Loucy (cell line): ENCODE measurements at regions not wholly inside any gene's neighbourhood (a gene's known extent, or its start where the extent isn't known, plus 50 kb on each side); places are given as distances from the start of the nearest gene placed in this dataset.

Experiments
- H2AFZ ChIP-seq: fragments of 200-600 bp; sonication (generic); 2 replicates; pipeline ENCODE4 v1.6.0; 2016; ENCODE audit warnings: antibody characterized with exemption, mild to moderate bottlenecking, low read length, moderate library complexity
- H3F3A ChIP-seq: fragments of 200-600 bp; 2 replicates; pipeline ENCODE4 v1.6.0; 2016; ENCODE audit warnings: antibody characterized with exemption, low read depth, mild to moderate bottlenecking
- H3K27me3 ChIP-seq: fragments of 200-600 bp; sonication (generic); 2 replicates; pipeline ENCODE4 v1.6.1; 2014; ENCODE audit warnings: low read length, mild to moderate bottlenecking; ENCODE audit not compliant: insufficient read depth, poor library complexity, severe bottlenecking
- H3K36me3 ChIP-seq: fragments of 200-600 bp; sonication (generic); 2 replicates; pipeline ENCODE4 v1.6.1; 2016; ENCODE audit warnings: low read length; ENCODE audit not compliant: insufficient read depth
- H3K4me1 ChIP-seq: fragments of 200-600 bp; sonication (generic); 2 replicates; pipeline ENCODE4 v1.5.1; 2014; ENCODE audit warnings: low read length, mild to moderate bottlenecking; ENCODE audit not compliant: insufficient read depth, poor library complexity, severe bottlenecking
- H3K4me2 ChIP-seq: fragments of 200-600 bp; sonication (generic); 2 replicates; pipeline ENCODE4 v1.6.0; 2014; ENCODE audit warnings: antibody characterized with exemption, low read length, low read depth, mild to moderate bottlenecking; ENCODE audit not compliant: poor library complexity, severe bottlenecking
- H3K4me3 ChIP-seq: fragments of 200-600 bp; sonication (generic); 2 replicates; pipeline ENCODE4 v1.5.1; 2014; ENCODE audit warnings: low read length, mild to moderate bottlenecking, mixed read lengths; ENCODE audit not compliant: poor library complexity, severe bottlenecking
- H3K79me2 ChIP-seq: fragments of 200-600 bp; sonication (generic); 2 replicates; pipeline ENCODE4 v1.6.1; 2014; ENCODE audit warnings: low read length; ENCODE audit not compliant: insufficient read depth
- H3K9ac ChIP-seq: fragments of 200-600 bp; sonication (generic); 2 replicates; pipeline ENCODE4 v1.6.0; 2014; ENCODE audit warnings: mild to moderate bottlenecking, low read depth, low read length, moderate library complexity; ENCODE audit not compliant: poor library complexity, severe bottlenecking
- H3K9me2 ChIP-seq: fragments of 200-600 bp; sonication (generic); replicated peaks from 2 replicates; pipeline ENCODE4 v1.6.1; 2016; ENCODE audit warnings: low read depth, low read length, mixed read lengths
- H3K9me3 ChIP-seq: fragments of 200-600 bp; sonication (generic); 2 replicates; pipeline ENCODE4 v1.6.1; 2014; ENCODE audit warnings: mild to moderate bottlenecking, antibody characterized with exemption, low read length, low read depth; ENCODE audit not compliant: insufficient read depth
- H4K20me1 ChIP-seq: fragments of 200-600 bp; sonication (generic); 2 replicates; pipeline ENCODE4 v1.6.0; 2014; ENCODE audit warnings: antibody characterized with exemption, low read length, mild to moderate bottlenecking; ENCODE audit not compliant: insufficient read depth, poor library complexity, severe bottlenecking
- CTCF ChIP-seq: fragments of 200-600 bp; sonication (generic); conservative IDR thresholded peaks from 2 replicates; pipeline ENCODE4 v1.5.1; 2014; ENCODE audit warnings: mild to moderate bottlenecking, antibody characterized with exemption, low read length
- EZH2phosphoT487 ChIP-seq: fragments of 200-600 bp; IDR thresholded peaks from 2 replicates; pipeline ENCODE4 v1.6.1; 2018; ENCODE audit warnings: antibody characterized with exemption, mild to moderate bottlenecking, moderate library complexity, borderline replicate concordance

DNA sequence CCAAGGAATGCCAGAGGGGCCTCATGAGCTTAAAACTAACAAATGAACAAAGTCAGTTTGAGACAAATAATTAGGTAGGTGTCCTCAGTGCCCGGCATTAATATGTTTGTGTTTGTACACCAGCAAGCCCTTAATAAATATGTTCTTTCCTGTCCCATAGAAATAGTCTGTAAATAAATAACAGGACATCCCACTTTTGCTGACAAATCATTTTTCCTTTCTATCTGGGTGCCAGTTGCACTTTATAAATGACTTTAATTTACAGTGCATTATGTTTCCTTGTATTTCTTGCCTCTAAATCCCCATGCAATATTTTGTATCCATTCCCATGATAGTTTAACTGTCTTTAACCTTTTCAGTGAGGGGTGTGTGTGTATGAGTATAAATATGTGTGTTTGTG, 170.3 kb downstream of the CBLN1 start:
- Histone ChIP-seq H3F3A (no peaks in the 10 kb centered on the region), H3K27me3 (no peaks in the 10 kb centered on the region), H3K9me2 (no peaks in the 10 kb centered on the region), H3K4me2 (no peak overlapping the region), H2AFZ (no peak overlapping the region), H3K4me1 (no peaks in the 10 kb centered on the region), H4K20me1 (no peaks in the 10 kb centered on the region), H3K36me3 (no peaks in the 10 kb centered on the region), H3K79me2 (no peaks in the 10 kb centered on the region), H3K9ac (no peak overlapping the region), H3K4me3 (no peak overlapping the region), H3K9me3 (no peaks in the 10 kb centered on the region)
- TF ChIP-seq CTCF (no peak), EZH2phosphoT487 (no peak)

DNA sequence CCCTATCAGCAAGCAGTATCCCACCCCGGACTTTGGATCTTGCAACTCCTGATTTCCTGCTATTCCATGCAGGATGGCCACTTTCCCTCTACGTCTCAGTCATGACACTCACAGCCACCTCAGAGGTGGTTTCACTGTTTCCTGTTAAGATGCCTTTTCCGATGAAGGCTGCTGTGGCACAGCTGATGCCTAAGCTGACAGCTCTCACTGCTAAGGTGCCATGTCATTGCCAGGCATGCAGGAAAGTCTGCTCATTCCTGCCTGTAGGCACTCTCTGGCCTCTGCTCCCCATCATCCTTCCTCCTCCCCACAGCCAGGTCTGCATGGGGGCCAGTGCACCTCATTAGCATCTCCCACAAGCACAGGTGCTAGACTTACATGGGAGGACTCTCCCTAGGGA, 173.0 kb downstream of the CBLN1 start:
- H3K9ac ChIP-seq: no peak overlapping the region
- no peaks in the 10 kb centered on the region for H3K79me2 ChIP-seq
- H3K4me2 ChIP-seq: no peak overlapping the region
- H4K20me1 ChIP-seq: no peaks in the 10 kb centered on the region
- TF ChIP-seq EZH2phosphoT487 (no peak), CTCF (no peak)
- no peaks in the 10 kb centered on the region for H3K4me1 ChIP-seq
- no peak overlapping the region for H3K4me3 ChIP-seq
- H3F3A ChIP-seq: no peaks in the 10 kb centered on the region
- H3K36me3 ChIP-seq: no peaks in the 10 kb centered on the region
- H3K9me2 ChIP-seq: no peaks in the 10 kb centered on the region
- H3K9me3 ChIP-seq: no peaks in the 10 kb centered on the region
- no peaks in the 10 kb centered on the region for H3K27me3 ChIP-seq
- no peak overlapping the region for H2AFZ ChIP-seq

- H3K4me3 ChIP-seq: no peak overlapping the region
- no peaks in the 10 kb centered on the region for H3F3A ChIP-seq
- H3K36me3 ChIP-seq: no peaks in the 10 kb centered on the region
Measured at GRCh38 chr16:49103298-49103697, 178.3 kb downstream of the CBLN1 start.

More at GRCh38 chr16:49103298-49103697, 178.3 kb downstream of the CBLN1 start:
- no peaks in the 10 kb centered on the region for H3K9me3 ChIP-seq
- no peaks in the 10 kb centered on the region for H3K4me1 ChIP-seq
- no peak overlapping the region for H3K9ac ChIP-seq
- H2AFZ ChIP-seq: no peak overlapping the region
- H3K27me3 ChIP-seq: no peaks in the 10 kb centered on the region
- H4K20me1 ChIP-seq: no peaks in the 10 kb centered on the region
- no peaks in the 10 kb centered on the region for H3K9me2 ChIP-seq
- H3K79me2 ChIP-seq: no peaks in the 10 kb centered on the region
- no peak for TF ChIP-seq CTCF
- TF ChIP-seq EZH2phosphoT487: no peak
- no peak overlapping the region for H3K4me2 ChIP-seq
